H4 (cell line): ENCODE measurements at regions not wholly inside any gene's neighbourhood (a gene's known extent, or its start where the extent isn't known, plus 50 kb on each side); places are given as distances from the start of the nearest gene placed in this dataset.
"Not testable (repeated sequence)": the region's sequence is repeated elsewhere in the genome, so short reads cannot be mapped to it uniquely, and the experiment has no call there.

Experiments used
- DNase-seq: peaks from one replicate; pipeline ENCODE4 v3.0.0-alpha.2; 2015; ENCODE audit warnings: low spot score

DNA sequence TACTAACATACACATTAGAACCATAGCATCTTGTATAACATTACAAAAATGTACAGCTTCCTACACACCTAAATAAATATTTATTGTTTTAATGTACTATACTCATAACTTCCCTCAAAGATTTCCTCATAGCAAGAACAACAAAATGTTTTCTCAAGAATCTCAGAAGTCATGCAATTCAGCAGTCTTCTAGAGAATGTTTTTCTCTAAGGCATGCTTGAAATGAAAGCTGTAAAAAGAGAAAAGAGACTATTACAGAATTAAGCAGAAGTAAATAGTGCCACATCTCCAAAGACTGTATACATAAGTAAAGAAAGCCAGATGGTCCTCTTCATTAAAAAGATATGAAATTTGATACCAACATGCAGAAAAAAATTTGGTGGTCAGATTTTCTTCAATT lies 672.2 kb downstream of the EPM2A start:
- no peak for DNase-seq

DNA sequence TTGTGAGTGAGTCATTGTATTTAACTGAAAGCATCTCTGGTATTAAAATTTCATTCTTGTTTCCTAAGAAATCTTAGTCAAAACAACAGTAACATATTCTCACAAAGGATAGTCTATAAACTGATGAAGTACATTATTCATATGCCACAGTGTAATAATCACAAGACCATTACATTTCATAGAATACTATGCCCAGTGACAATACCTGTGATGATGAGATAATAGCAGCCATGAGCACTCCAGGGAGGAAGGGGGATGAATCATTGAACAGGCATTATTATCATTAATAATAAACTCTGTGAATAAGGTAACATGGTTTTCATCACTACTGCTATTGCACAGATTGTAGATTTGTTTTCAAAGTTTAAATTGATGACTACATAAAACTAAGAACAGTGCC lies 667.9 kb downstream of the EPM2A start:
- no peak for DNase-seq

DNA sequence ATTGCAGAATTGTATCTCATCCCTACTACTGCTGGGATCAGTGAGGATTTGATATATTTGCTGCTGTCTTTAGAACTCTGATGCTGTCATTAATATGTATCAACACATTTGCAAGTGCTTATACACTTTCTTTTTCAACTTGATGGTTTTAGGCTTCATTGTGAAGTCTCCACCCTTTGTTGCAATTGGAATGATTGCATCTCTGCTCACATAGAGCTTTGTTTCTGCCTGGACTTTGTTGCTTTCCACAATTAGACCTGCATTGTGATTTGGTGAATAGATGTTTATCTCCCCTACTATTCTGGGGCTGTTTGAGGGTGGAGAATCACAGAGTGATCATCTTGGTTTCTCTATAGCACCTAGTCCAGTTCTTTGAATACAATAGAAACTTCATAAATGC lies 666.7 kb downstream of the EPM2A start:
- DNase-seq = no peak

DNA sequence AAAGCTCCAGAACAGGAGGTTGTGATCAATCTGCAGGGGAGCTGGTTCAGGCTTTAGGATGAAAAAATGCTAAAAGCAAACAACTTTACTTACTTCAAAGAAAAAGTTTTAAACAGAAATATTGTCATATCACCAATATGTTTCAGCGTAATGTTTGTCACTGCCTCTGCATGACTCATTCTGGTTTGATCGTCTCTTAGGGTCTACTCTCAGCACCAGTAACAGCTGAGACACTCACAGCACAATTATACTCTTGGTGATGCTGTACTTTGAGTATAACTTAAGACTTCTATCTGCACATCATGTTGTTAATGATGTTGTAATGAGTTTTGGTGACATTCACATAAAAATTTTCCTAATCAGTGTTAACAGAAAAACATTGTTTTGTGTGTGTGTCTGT lies 665.4 kb downstream of the EPM2A start:
- no peak for DNase-seq

DNA sequence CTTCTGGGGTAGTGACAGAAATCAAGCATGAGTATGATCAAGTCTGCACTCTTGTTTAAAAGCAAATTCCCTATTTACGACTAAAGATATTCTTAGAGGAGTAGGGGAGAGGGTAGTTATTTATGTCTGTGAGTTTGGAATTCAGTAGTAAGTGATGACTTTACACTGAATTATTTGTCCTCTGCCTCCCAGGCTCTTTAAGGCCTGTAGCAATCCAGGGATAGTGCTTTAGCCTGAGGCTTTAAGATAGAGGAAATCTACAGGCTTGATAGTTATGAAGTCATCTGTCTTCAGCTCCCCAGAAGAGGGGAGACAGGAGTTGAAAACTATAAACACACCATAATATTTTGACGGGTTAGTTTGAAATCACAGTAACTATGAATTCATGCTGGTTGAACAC lies 664.5 kb downstream of the EPM2A start:
- DNase-seq = no peak

DNA sequence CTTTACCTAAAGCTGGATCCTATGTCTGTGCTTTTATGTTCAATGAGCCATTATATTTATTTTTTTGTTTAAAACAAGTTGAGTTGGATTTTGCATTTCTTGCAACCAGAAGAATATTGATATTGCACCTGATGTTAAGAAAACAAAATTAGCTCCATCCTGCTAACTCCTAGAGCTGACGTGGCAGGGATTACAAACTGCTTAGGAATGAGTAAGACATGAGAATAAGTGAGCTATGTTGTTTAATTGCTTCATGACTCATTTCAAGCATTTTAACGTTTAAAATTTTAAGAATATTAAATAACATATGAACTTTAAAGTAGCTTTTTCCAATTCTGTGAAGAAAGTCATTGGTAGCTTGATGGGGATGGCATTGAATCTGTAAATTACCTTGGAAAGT lies 663.5 kb downstream of the EPM2A start:
- DNase-seq = no peak

DNA sequence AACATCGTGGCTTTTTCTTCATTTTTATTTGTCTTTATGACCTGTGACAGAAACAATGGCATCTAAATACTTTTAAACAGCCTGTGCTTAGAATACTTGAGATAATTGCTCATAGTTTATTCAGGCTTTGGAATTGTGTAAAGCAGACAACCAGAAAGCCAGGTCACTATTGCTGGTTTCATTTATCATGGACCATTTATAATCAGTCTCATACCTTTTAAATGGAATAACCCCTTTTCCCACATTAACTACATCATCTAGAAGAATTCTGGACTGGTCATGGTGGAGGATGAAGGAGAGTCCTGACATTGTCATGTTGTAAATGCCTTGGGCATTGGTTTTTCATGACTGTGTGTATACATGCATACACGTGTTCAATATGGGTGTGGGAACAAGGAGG lies 661.5 kb downstream of the EPM2A start:
- DNase-seq = no peak

DNA sequence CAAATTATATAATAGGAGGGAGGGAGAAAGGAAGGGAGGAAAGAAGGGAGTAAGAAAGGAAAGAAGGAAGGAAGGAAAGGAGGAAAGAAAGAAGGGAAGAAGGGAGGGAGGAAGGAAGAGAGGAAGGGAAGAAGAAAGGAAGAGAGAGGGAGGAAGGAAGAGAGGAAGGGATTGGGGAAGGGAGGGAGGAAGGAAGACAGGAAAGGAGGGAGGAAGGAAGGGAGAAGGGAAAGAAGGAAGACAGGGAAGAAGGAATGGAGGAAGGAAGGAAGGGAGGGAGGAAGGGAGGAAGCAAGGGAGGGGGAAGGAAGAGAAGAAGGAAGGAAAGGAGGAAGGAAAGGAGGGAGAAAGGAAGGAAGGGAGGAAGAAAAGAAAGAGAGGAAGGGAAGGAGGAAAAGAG lies 660.5 kb downstream of the EPM2A start:
- DNase-seq = no peak

DNA sequence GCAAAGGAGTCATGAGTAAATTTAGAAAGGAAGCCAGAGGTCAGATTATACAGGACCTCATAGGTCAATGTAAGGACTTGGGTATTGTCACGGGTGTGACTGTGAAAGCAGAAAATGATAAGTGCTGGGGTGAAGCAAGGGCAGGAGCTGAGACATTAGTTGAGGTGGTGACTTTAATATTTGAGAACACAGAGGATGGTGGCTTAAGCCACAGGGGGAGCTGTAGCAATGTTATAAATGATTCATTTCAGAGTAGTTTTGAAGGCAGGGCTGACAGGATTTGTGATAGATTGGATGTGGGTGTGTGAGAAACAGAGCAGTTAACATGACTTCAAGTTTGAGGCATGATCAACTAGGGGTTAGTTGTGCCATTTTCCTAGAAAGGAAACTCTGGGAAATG lies 659.9 kb downstream of the EPM2A start:
- no peak for DNase-seq

DNA sequence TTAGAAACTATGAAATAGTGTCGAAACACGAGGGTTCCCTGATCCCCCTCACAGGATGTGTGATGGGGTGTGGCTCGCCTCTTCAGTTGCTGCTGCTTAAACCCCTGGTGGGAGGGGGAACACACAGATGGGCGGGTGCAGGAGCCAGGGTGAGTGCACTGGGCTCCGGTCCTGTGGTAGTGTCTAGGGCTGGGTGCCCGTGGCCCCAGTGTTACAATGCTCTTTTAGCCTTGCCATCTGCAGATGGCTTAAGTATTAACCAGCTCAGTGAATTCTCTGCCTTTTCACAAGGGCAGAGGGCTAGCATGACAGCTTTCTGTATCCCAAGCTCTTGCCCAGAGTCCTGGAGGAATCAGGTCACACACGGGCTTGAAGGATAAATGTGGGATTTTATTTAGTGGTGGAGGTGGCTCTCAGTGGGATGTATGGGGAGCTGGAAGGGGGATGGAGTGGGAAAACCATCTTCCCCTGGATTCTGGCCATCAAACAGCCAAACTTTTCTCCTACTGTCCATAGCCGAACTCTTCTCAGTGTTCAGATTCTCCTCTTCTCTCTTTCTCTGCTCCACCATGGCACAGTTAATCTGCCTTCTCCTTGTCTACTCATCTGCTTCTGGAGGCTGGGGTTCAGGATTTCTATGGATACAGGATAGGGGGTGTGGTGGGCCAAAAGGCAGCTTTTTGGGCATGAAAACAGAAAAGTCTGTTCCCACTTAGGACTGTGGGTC lies 659.0 kb downstream of the EPM2A start:
- no peak for DNase-seq

DNA sequence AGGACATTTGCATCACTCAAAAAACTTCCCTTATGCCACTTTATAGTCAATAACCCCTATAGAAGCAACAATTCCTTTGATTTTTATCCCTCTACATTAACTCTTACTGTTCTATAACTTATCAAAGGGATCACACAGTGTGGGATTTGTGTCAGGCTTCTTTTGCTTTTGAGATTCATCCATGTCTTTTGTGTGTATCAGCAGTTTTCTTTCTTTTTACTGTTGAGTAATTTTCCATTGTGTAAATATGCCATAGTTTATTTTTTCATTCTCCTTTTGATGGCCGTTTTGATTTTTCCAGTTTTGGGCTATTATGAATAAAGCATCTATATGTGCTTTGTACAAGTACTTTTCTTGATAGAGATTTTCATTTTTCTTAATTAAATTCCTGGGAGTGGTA lies 657.9 kb downstream of the EPM2A start:
- DNase-seq = no peak

DNA sequence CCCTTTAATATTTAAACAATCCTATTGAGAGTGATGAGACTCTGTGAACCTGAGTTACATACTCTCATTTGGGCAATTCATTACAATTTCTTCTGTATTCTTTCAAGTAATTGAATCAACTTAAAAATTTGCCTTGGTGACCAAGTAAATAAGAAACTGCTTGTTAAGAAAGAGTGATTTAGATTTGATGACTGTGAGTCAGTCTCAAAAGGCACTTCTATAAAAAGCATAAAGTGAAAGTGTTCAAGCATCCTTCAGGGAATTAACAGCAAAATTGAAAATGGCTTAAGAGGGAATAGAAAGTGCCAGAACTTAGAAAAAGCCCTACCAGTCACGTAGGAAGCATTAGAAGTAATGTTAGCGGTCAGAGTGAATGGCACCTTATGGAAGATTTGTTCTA lies 654.7 kb downstream of the EPM2A start:
- DNase-seq = no peak

DNA sequence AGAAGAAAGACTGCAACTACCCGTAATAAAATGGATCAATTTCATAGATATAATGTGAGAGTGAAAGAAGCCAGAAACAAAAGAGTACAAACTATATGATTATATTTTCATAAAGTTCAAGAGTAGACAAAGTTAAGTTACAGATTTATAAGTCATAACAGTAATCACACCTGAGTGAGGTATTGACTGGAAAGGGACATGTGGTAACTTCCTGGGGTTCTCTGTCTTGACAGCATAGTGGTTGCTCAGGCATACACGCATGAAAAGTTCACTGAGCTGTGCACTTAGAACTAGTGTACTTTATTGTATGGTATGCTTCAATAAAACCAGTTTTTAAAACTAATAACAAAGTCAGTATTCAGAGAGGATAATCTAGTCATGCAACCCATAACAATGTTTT lies 653.6 kb downstream of the EPM2A start:
- no peak for DNase-seq

DNA sequence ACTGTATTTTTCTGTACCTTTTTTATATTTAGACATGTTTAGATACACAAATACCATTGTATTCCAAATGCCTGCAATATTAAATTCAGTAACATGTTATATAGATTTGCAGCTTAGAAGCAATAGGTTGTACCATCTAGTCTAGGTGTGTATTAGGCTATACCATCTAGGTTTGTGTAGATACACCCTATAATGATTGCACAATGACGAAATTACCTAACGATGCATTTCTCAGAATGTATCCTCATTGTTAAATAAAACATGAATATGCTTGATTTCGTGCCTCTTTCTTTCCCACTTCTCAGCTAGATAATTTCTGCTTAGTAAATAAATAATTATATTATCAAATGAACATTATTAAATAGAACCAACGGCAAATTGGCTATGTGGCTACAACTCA lies 653.0 kb downstream of the EPM2A start:
- DNase-seq = no peak

DNA sequence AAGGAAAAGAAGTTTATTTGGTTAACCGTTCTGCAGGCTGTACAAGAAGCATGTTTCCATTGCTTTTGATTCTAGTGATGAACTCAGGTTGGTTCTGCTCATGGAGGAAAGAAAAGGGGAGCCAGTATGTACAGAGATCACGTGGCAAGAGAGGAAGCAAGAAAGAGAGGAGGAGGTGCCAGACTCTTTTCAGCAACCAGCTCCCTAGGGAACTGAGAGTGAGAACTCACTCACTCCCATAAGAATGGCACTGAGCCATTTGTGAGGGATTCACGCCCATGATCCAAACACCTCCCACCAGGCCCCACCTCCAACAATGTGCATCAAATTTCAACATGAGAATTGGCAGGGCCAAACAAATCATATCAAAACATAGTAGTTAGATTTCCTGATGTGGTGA lies 649.1 kb downstream of the EPM2A start:
- peak; percentile 48 for DNase-seq

DNA sequence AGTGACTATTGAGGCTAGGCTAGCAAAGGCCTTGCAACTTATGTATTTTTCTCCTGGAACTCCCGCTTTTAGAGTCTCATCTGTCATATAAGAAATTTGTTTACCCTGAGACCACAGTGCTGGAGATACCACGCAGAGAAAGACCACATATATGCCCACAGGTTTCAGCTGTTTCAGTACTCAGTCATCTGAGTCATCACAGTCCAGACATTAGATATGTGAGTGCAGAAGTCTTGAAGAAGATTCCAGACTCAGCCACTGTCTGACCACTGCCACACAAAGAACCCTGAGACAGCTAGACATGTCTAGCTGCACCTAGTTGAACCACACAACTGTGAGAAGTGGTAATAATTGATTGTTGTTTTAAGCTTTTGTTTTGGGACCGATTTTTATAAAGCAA lies 648.3 kb downstream of the EPM2A start:
- peak; percentile 3 for DNase-seq

DNA sequence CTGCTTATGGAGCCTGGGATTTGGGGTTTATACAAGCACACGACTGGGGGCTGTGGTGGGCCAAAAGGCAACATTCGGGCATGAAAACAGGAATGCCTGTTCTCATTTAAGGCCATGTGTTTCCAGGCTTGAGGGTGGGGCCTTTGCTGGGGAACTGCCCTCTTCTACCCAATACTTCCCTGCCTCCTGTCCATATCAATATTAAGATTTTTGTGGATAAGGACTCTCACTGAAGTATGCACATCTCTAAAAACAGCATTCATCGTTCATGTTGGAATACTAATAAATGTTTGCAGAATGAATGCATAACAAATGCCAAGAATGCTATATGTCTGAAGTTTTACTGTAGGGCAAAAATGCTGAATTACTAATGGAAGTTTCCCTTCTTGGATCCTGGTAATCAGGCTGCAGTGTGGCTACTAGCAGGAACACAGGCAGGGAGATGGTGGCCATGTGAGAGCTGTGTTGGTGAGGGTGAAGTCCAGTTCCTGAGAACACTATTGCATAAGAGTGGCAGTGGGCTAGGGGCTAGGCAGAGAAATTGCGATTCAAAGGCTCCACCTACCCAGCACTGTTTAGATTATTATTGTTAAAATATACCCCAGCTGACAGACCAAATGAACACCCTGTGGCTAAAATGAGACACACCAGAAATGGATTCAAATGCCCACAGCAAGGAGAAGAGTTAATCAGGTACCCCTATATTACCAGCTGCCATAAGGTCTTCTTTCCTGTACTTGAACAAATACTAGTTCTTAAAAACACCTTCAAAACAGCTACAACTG lies 644.3 kb downstream of the EPM2A start:
- DNase-seq = no peak

DNA sequence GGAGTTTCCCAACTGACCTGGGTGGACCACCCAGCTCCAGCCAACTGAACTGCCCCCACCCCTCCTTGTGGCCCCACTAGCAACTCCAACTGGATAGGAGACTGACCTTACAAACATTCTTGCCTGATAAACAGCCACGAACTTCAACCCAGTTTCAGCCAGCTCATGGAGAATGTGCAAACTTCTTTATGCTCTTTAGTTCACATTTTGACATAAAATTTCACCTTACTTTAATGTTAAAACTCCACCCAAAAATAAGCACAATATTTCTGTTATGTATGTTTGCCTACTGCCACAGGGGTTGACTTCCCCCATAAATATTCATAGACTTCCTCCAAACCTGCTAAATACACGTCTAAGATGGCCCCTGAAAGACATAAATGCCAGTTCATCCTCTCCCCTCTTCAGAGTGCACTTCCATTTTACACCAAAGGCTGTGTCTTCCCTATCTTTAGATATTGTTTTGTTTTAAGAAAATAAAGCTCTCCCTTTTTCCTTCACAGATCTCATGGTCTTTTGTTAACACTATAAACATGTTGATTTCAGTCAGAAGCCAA lies 643.7 kb downstream of the EPM2A start:
- DNase-seq = no peak

DNA sequence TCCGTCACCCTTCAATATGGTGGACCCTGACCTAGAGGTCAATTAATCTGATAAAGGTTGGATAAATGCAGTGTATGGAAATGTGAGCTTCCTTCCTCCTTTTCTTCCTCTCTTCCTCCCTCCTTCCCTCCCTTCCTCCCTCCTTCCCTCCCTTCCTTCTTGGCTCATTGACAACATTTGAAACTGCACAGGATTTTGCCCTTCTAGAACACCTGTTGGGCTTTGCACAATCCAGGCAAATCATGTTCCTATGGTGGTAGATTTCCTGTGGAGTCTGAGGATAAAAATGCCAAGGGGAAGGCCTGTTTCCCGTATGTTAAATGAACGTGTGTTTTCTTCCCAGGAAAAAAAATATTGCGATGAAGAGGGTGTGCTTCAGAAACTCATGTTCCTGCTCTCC lies 642.8 kb downstream of the EPM2A start:
- DNase-seq = no peak

DNA sequence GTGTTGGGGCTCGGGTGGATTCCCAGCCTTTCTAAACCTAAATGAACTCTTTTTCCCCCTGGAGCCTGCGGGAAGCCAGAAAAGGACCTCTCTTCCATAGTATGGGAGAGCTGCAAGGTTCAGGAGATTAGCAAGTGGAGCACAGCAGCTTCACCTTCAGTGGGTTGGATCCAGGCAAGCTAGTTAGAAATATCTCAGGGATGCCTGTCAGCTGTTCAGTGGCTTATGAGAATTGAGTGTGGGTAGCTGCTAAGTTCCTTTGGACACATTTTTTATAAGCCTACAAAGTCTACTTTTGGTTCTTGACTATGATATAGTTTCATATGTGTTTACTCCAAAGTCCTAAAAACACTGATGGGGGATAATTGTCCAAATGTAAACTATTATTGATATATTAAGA lies 642.1 kb downstream of the EPM2A start:
- DNase-seq = no peak

DNA sequence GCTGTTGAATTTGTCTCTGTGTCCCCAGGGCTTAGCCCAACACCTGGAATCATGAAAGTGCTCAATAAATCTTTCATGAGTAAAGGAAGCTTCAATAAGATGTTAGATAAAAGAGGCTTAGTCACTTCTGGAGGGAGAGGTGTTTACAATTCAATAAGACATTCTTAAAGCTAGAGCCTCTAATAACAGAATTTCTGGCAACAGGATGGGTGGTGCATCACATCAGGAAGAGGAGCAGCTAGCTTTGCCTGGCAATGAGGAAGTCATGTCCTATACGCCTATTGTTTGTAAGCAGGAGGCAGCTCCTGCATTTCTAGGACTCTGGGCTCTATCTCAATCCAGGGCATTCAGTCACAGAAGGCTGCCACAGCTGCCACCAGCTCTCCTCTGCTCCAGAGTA lies 638.5 kb downstream of the EPM2A start:
- DNase-seq = no peak

DNA sequence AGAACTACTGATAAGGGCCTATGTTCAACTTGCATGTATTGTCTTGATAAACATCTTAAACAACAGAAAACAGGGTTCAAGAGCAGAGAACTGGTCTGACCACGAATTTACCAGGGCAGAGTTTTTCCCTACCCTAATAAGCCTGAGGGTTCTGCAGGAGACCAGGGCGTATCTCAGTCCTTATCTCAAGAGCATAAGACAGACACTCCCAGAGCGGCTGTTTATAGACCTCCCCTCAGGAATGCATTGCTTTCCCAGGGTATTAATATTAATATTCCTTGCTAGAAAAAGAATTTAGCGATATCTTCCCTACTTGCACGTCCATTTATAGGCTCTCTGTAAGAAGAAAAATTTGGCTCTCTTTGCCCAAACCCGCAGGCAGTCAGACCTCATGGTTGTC lies 637.2 kb downstream of the EPM2A start:
- DNase-seq = not testable (repeated sequence)

DNA sequence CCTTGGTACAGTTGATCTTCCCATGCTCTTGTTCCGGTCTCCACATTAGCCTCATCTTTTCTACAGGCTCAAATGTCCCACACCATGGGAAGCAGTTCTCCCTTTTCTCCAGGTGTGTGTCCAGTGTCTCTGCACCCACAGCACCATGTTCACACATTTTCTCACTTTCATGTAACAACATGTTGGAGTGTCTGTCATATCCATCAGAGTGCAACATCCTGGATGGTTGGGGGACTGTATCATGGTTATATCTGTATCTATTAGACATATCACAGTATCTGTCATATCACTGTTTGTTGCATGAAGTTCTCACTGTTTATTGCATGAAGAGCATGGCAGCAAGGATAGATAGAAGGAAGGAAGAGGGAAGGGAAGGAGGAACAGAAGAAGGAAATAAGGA lies 635.6 kb downstream of the EPM2A start:
- DNase-seq = no peak
